HepG2 (cell line): ENCODE measurements at regions not wholly inside any gene's neighbourhood (a gene's known extent, or its start where the extent isn't known, plus 50 kb on each side); places are given as distances from the start of the nearest gene placed in this dataset.

Source experiments
- ATAC-seq: fragments of 200-7000 bp; cut with Tn5 transposase; 3 replicates; pipeline ENCODE4 v1.9.1; 2020; ENCODE audit warnings: mild to moderate bottlenecking, moderate library complexity
- BruUV-seq: library from RNA; stranded (reverse); fragments of 400-500 nt; replicated peaks from 2 replicates; lab custom pipeline; 2021; lab: Mats Ljungman, UMichigan
- CTCF ChIA-PET: fragments of 300-600 bp; formaldehyde crosslinking; extraction: SDS; loops from one replicate; lab custom pipeline; 2021; ENCODE audit warnings: low total read pairs, inconsistent platforms, low intra/inter-chr PET ratio; lab: Yijun Ruan, JAX
- POLR2A ChIA-PET: fragments of 350-600 bp; sonication (Branson Sonifier 250); formaldehyde crosslinking; loops from one replicate; lab custom pipeline; 2020; ENCODE audit warnings: antibody characterized with exemption, inconsistent platforms; lab: Yijun Ruan, JAX
- DNase-seq: peaks from one replicate; pipeline ENCODE4 v3.0.0-alpha.2; 2015; ENCODE audit warnings: low spot score
- FAIRE-seq: peaks from 3 replicates; lab custom pipeline; 2011; peaks lifted over from hg19 to GRCh38; lab: Jason Lieb, UNC
- H2AFZ ChIP-seq: one replicate; pipeline ENCODE4 v1.6.1; 2011; ENCODE audit warnings: low read length, inconsistent platforms
- H3K27ac ChIP-seq: fragments of 300-600 bp; 3 replicates; pipeline ENCODE4 v1.8.0; 2011; ENCODE audit warnings: mixed run types, mild to moderate bottlenecking, mixed read lengths, low read length, inconsistent platforms; ENCODE audit not compliant: insufficient read depth; ENCODE audit errors: extremely low read length
- H3K27me3 ChIP-seq, 2 experiments: fragments of 200-600 bp in 1 of 2; 2 replicates in 1 of 2; 3 replicates in 1 of 2; pipeline versions ENCODE4 v1.6.0 to v1.8.0; 2011; ENCODE audit warnings: low read length in 2 of 2, mild to moderate bottlenecking in 2 of 2, moderate library complexity in 2 of 2, inconsistent platforms in 1 of 2; ENCODE audit not compliant: insufficient read depth in 2 of 2, control insufficient read depth in 1 of 2
- H3K36me3 ChIP-seq, 2 experiments: fragments of 200-600 bp in 1 of 2; replicated peaks in 1 of 2; 2 replicates in 1 of 2; 3 replicates in 1 of 2; pipeline versions ENCODE4 v1.5.1 to v1.8.0; 2011; ENCODE audit warnings: low read length in 2 of 2, inconsistent platforms in 1 of 2; ENCODE audit not compliant: insufficient read depth in 2 of 2, control insufficient read depth in 1 of 2
- H3K4me1 ChIP-seq: 2 replicates; pipeline ENCODE4 v1.5.1; 2012; ENCODE audit warnings: low read length, inconsistent platforms; ENCODE audit not compliant: insufficient read depth
- H3K4me2 ChIP-seq: 2 replicates; pipeline ENCODE4 v1.6.0; 2011; ENCODE audit warnings: low read depth, low read length, inconsistent platforms
- H3K4me3 ChIP-seq, 3 experiments: fragments of 200-600 bp in 1 of 3; sonication (generic), shearing (Covaris generic) in 1 of 3; replicated peaks in 1 of 3; 2 replicates each; pipeline ENCODE4 v1.5.1; 2011 to 2016; ENCODE audit warnings: low read length in 3 of 3, inconsistent platforms in 2 of 3, low read depth in 2 of 3, mild to moderate bottlenecking in 2 of 3, control low read depth in 1 of 3, mixed read lengths in 1 of 3; ENCODE audit not compliant: insufficient read depth in 1 of 3
- H3K79me2 ChIP-seq: one replicate; pipeline ENCODE4 v1.6.1; 2011; ENCODE audit warnings: low read length, inconsistent platforms; ENCODE audit not compliant: insufficient read depth
- H3K9ac ChIP-seq: 2 replicates; pipeline ENCODE4 v1.6.0; 2011; ENCODE audit warnings: mild to moderate bottlenecking, low read depth, low read length, inconsistent platforms; ENCODE audit not compliant: insufficient read depth
- H3K9me3 ChIP-seq: 2 replicates; pipeline ENCODE4 v1.5.1; 2012; ENCODE audit warnings: mild to moderate bottlenecking, low read length
- H4K20me1 ChIP-seq: 2 replicates; pipeline ENCODE4 v1.6.0; 2011; ENCODE audit warnings: inconsistent platforms, mild to moderate bottlenecking, low read length, moderate library complexity; ENCODE audit not compliant: insufficient read depth
- GTF2F1 ChIP-seq: fragments of 150-350 bp; IDR thresholded peaks from 2 replicates; pipeline ENCODE4 v1.6.1; 2014; ENCODE audit warnings: low read length
- NBN ChIP-seq: fragments of 450-650 bp; conservative IDR thresholded peaks from 2 replicates; pipeline ENCODE4 v1.6.1; 2017
- RARA ChIP-seq: IDR thresholded peaks from 2 replicates; pipeline ENCODE4 v1.6.1; 2016; ENCODE audit warnings: missing genetic modification reagents, missing compliant biosample characterization
- SP1 ChIP-seq, 2 experiments: fragments of 450-650 bp in 1 of 2; sonication (generic) in 1 of 2; formaldehyde crosslinking in 1 of 2; IDR thresholded peaks; 2 replicates each; pipeline versions ENCODE4 v1.4.0 to v1.6.1; 2016 to 2020; ENCODE audit warnings: missing genetic modification reagents in 1 of 2
- ZBTB1 ChIP-seq: sonication (generic); formaldehyde crosslinking; IDR thresholded peaks from 2 replicates; pipeline ENCODE4 v1.4.0; 2020; ENCODE audit warnings: missing genetic modification reagents, borderline replicate concordance
- ZNF292 ChIP-seq: sonication (generic); formaldehyde crosslinking; IDR thresholded peaks from 2 replicates; pipeline ENCODE4 v1.8.1; 2022; ENCODE audit warnings: mild to moderate bottlenecking, low read depth, missing genetic modification reagents, borderline replicate concordance
- WGBS: methylation state at CpG from one replicate; pipeline ENCODE4 v1.1.6; 2017; ENCODE audit warnings: low lambda C conversion rate; 5-methylcytosine and 5-hydroxymethylcytosine counted together
- in situ Hi-C: cut with HindIII; loops from 2 replicates; pipeline ENCODE4 v1.10.0; 2017; ENCODE audit warnings: low pct_unique_long_range_greater_than_20kb; ENCODE audit not compliant: extremely low pct_ligation_motif_present
- intact Hi-C: fragments of 100-400 bp; cut with micrococcal nuclease; formaldehyde crosslinking; loops from one replicate; pipeline ENCODE4 v1.10.0; 2022; ENCODE audit not compliant: unreplicated experiment
- TF ChIP-seq, protein P1 (sequence below): IDR thresholded peaks from 2 replicates; pipeline ENCODE4 v1.6.1; 2018; ENCODE audit warnings: missing genetic modification reagents, mild to moderate bottlenecking, missing compliant biosample characterization
- TF ChIP-seq, protein P2 (sequence below): sonication (generic); formaldehyde crosslinking; IDR thresholded peaks from 2 replicates; pipeline ENCODE4 v1.4.0; 2020; ENCODE audit warnings: mild to moderate bottlenecking, low read depth, missing genetic modification reagents
- TF ChIP-seq, protein P3 (sequence below): sonication (generic); formaldehyde crosslinking; IDR thresholded peaks from 2 replicates; pipeline ENCODE4 v1.4.0; 2020; ENCODE audit warnings: missing genetic modification reagents, borderline replicate concordance
- TF ChIP-seq, protein P4 (sequence below): sonication (generic); formaldehyde crosslinking; IDR thresholded peaks from 2 replicates; pipeline ENCODE4 v1.4.0; 2020; ENCODE audit warnings: missing genetic modification reagents

DNA sequence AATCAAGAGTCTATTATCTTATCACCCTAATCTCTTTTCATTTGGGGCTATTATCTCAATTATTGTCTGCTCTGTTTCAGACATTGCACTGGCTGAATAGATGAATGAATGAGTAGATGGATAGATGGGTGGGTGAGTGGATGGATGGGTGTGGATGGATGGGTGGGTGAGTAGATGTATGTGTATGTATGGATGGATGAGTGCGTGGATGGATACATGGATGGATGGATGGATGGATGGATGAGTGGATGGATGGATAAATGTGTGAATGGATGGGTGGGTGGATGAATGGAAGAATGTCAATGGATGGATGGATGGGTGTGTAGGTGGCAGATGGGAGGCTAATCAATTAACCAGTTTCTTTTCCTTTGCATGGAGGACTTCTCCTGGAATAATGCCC is 301.7 kb downstream of the NSG2 start (continued):
- TF ChIP-seq, protein P1, sequence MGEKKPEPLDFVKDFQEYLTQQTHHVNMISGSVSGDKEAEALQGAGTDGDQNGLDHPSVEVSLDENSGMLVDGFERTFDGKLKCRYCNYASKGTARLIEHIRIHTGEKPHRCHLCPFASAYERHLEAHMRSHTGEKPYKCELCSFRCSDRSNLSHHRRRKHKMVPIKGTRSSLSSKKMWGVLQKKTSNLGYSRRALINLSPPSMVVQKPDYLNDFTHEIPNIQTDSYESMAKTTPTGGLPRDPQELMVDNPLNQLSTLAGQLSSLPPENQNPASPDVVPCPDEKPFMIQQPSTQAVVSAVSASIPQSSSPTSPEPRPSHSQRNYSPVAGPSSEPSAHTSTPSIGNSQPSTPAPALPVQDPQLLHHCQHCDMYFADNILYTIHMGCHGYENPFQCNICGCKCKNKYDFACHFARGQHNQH (CRISPR knock-in tag) = no peak
- TF ChIP-seq ZNF292 = no peak
- TF ChIP-seq GTF2F1 = no peak
- no peak for TF ChIP-seq RARA (CRISPR knock-in tag)
- TF ChIP-seq ZBTB1 (CRISPR knock-in tag) = no peak
- no peak for TF ChIP-seq NBN
- TF ChIP-seq, protein P2, sequence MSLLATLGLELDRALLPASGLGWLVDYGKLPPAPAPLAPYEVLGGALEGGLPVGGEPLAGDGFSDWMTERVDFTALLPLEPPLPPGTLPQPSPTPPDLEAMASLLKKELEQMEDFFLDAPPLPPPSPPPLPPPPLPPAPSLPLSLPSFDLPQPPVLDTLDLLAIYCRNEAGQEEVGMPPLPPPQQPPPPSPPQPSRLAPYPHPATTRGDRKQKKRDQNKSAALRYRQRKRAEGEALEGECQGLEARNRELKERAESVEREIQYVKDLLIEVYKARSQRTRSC (CRISPR knock-in tag) = no peak

DNA sequence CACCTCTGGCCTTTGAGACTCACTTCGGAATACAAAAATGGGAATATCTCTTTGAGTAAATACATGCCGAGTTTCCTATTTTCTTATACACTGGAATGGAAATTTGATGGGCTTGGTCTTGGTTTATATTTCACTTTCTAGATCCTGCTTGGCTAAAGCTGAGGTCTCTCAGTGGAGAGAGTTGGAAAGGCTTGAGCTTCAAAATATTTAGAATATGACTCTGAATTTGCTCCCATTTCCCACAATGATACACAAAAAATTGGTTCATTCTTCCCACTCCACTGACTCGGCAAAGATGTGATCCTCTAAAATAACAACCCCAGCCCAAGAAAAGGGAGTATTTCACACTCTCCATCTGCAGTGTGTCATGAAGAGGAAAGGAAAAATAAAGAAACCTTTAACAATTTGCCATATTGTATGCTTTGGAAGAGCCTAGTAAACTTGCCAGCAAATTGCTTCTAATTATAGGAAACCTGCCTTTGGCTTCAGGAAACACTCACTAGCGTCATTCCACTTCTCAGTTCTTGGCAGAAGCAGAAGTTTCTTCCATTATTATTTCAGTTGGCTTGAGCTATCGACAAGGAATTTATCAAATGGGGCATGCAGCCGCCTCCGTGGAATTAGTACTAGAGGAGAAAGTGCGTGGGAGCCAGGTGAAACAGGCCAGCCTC is 302.9 kb downstream of the NSG2 start:
- Histone ChIP-seq H3K4me2 (no peak overlapping the region), H3K79me2 (no peaks in the 10 kb centered on the region), H3K4me3 (no peak overlapping the region), H2AFZ (no peak overlapping the region), H3K4me1 (no peaks in the 10 kb centered on the region), H4K20me1 (no peaks in the 10 kb centered on the region), H3K27me3 (peaks cover 0 to 5% of the 10 kb centered on the region in 2 experiments; a peak in 1 of 5 replicates), H3K36me3 (no peaks in the 10 kb centered on the region), H3K9me3 (no peaks in the 10 kb centered on the region), H3K9ac (no peak overlapping the region), H3K27ac (no peak overlapping the region)
- DNase-seq = no peak
- WGBS = 24% methylated on average over 8 of the region's 8 CpGs
- BruUV-seq = no TSS peak
- POLR2A ChIA-PET = no interaction called here
- no peak for ATAC-seq
- intact Hi-C loops (no loop called here), in situ Hi-C loops (no loop called here)
- TF ChIP-seq SP1 (IDR thresholded peaks at IDR 0.05) = no peak
- no peak for TF ChIP-seq SP1 (CRISPR knock-in tag; IDR thresholded peaks at IDR 0.05)
- TF ChIP-seq, protein P3, sequence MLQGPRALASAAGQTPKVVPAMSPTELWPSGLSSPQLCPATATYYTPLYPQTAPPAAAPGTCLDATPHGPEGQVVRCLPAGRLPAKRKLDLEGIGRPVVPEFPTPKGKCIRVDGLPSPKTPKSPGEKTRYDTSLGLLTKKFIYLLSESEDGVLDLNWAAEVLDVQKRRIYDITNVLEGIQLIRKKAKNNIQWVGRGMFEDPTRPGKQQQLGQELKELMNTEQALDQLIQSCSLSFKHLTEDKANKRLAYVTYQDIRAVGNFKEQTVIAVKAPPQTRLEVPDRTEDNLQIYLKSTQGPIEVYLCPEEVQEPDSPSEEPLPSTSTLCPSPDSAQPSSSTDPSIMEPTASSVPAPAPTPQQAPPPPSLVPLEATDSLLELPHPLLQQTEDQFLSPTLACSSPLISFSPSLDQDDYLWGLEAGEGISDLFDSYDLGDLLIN (CRISPR knock-in tag) = no peak
- TF ChIP-seq, protein P4, sequence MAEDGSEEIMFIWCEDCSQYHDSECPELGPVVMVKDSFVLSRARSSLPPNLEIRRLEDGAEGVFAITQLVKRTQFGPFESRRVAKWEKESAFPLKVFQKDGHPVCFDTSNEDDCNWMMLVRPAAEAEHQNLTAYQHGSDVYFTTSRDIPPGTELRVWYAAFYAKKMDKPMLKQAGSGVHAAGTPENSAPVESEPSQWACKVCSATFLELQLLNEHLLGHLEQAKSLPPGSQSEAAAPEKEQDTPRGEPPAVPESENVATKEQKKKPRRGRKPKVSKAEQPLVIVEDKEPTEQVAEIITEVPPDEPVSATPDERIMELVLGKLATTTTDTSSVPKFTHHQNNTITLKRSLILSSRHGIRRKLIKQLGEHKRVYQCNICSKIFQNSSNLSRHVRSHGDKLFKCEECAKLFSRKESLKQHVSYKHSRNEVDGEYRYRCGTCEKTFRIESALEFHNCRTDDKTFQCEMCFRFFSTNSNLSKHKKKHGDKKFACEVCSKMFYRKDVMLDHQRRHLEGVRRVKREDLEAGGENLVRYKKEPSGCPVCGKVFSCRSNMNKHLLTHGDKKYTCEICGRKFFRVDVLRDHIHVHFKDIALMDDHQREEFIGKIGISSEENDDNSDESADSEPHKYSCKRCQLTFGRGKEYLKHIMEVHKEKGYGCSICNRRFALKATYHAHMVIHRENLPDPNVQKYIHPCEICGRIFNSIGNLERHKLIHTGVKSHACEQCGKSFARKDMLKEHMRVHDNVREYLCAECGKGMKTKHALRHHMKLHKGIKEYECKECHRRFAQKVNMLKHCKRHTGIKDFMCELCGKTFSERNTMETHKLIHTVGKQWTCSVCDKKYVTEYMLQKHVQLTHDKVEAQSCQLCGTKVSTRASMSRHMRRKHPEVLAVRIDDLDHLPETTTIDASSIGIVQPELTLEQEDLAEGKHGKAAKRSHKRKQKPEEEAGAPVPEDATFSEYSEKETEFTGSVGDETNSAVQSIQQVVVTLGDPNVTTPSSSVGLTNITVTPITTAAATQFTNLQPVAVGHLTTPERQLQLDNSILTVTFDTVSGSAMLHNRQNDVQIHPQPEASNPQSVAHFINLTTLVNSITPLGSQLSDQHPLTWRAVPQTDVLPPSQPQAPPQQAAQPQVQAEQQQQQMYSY (CRISPR knock-in tag) = no peak
- no peak for FAIRE-seq
- CTCF ChIA-PET = no interaction called here
